Forelimb muscle (tissue), 1 donor: ENCODE measurements at regions not wholly inside any gene's neighbourhood (a gene's known extent, or its start where the extent isn't known, plus 50 kb on each side); places are given as distances from the start of the nearest gene placed in this dataset.

Experiments
- DNase-seq: peaks from one replicate; pipeline ENCODE4 v3.0.0-alpha.2; 2013; ENCODE audit warnings: low read depth

- DNase-seq: no peak
These were observed 2115.3 kb upstream of the PIK3C3 start for GRCh38 chr18:39839782-39840181.

- no peak for DNase-seq
These were observed 2116.2 kb upstream of the PIK3C3 start for GRCh38 chr18:39838831-39839230.

- no peak for DNase-seq
These were observed 2119.6 kb upstream of the PIK3C3 start for GRCh38 chr18:39835303-39836030.

GRCh38 chr18:39834636-39835035 lies 2120.4 kb upstream of the PIK3C3 start:
- DNase-seq: no peak

- no peak for DNase-seq
These were observed 2129.4 kb upstream of the PIK3C3 start for GRCh38 chr18:39825485-39826150.

- DNase-seq: no peak
These were observed 2148.5 kb upstream of the PIK3C3 start for GRCh38 chr18:39806525-39806924.

- DNase-seq: no peak
These were observed 2149.8 kb upstream of the PIK3C3 start for GRCh38 chr18:39805218-39805617.

- no peak for DNase-seq
These were observed 2152.3 kb upstream of the PIK3C3 start for GRCh38 chr18:39802648-39803229.

- DNase-seq: no peak
These were observed 2153.2 kb upstream of the PIK3C3 start for GRCh38 chr18:39801848-39802247.

GRCh38 chr18:39801010-39801409 lies 2154.0 kb upstream of the PIK3C3 start:
- DNase-seq: no peak

GRCh38 chr18:39799006-39799405 lies 2156.0 kb upstream of the PIK3C3 start:
- no peak for DNase-seq

GRCh38 chr18:39796393-39796792 lies 2158.6 kb upstream of the PIK3C3 start:
- DNase-seq: no peak

GRCh38 chr18:39795350-39795749 lies 2159.7 kb upstream of the PIK3C3 start:
- no peak for DNase-seq

- DNase-seq: no peak
These were observed 2161.4 kb upstream of the PIK3C3 start for GRCh38 chr18:39793609-39794008.

- no peak for DNase-seq
These were observed 2166.7 kb upstream of the PIK3C3 start for GRCh38 chr18:39788383-39788782.

GRCh38 chr18:39786477-39786876 lies 2168.6 kb upstream of the PIK3C3 start:
- no peak for DNase-seq

- DNase-seq: no peak
These were observed 2170.5 kb upstream of the PIK3C3 start for GRCh38 chr18:39784541-39784940.

GRCh38 chr18:39781565-39781964 lies 2173.5 kb upstream of the PIK3C3 start:
- no peak for DNase-seq

GRCh38 chr18:39780774-39781173 lies 2174.3 kb upstream of the PIK3C3 start:
- DNase-seq: no peak

GRCh38 chr18:39779926-39780325 lies 2175.1 kb upstream of the PIK3C3 start:
- DNase-seq: no peak

GRCh38 chr18:39776766-39777165 lies 2178.3 kb upstream of the PIK3C3 start:
- DNase-seq: no peak

GRCh38 chr18:39774957-39775598 lies 2180.0 kb upstream of the PIK3C3 start:
- no peak for DNase-seq

GRCh38 chr18:39773646-39774045 lies 2181.4 kb upstream of the PIK3C3 start:
- DNase-seq: no peak
